ENCODE measurements at regions not wholly inside any gene's neighbourhood (a gene's known extent, or its start where the extent isn't known, plus 50 kb on each side); places are given as distances from the start of the nearest gene placed in this dataset.
"Not testable (repeated sequence)": the region's sequence is repeated elsewhere in the genome, so short reads cannot be mapped to it uniquely, and the experiment has no call there.

GRCh38 chr17:30731210-30732132, 93.0 kb downstream of the CRLF3 start:
- peak; percentile 25 to 79 for DNase-seq (ENCODE audit: low read depth in 2 of 2)

GRCh38 chr17:30730837-30731209, 93.7 kb downstream of the CRLF3 start:
- DNase-seq (ENCODE audit: low read depth in 2 of 2), result not testable (repeated sequence)

- DNase-seq (ENCODE audit: low read depth in 2 of 2), result not testable (repeated sequence)
Measured at GRCh38 chr17:30730171-30730836, 94.2 kb downstream of the CRLF3 start.

- DNase-seq (ENCODE audit: low read depth in 2 of 2), result not testable (repeated sequence)
Measured at GRCh38 chr17:30729471-30730170, 94.9 kb downstream of the CRLF3 start.

- not testable (repeated sequence) for DNase-seq (ENCODE audit: low read depth in 2 of 2)
Measured at GRCh38 chr17:30727517-30727916, 97.0 kb downstream of the CRLF3 start.

GRCh38 chr17:30726734-30727133, 97.8 kb downstream of the CRLF3 start:
- DNase-seq (ENCODE audit: low read depth in 2 of 2), result not testable (repeated sequence)

GRCh38 chr17:30726310-30726709, 98.2 kb downstream of the CRLF3 start:
- DNase-seq (ENCODE audit: low read depth in 2 of 2), result not testable (repeated sequence)

- not testable (repeated sequence) for DNase-seq (ENCODE audit: low read depth in 2 of 2)
Measured at GRCh38 chr17:30724034-30724650, 100.3 kb downstream of the CRLF3 start.

GRCh38 chr17:30722114-30722780, 102.2 kb downstream of the CRLF3 start:
- DNase-seq (ENCODE audit: low read depth in 2 of 2), result not testable (repeated sequence)

GRCh38 chr17:30720971-30721370, 103.5 kb downstream of the CRLF3 start:
- not testable (repeated sequence) for DNase-seq (ENCODE audit: low read depth in 2 of 2)

GRCh38 chr17:30720013-30720471, 104.5 kb downstream of the CRLF3 start:
- DNase-seq (ENCODE audit: low read depth in 2 of 2), result no peak

- DNase-seq (ENCODE audit: low read depth in 2 of 2), result peak; percentile 33 to 68
Measured at GRCh38 chr17:30719131-30719973, 105.1 kb downstream of the CRLF3 start.

- not testable (repeated sequence) for DNase-seq (ENCODE audit: low read depth in 2 of 2)
Measured at GRCh38 chr17:30718691-30719090, 105.8 kb downstream of the CRLF3 start.

GRCh38 chr17:30718099-30718447, 106.4 kb downstream of the CRLF3 start:
- DNase-seq (ENCODE audit: low read depth in 2 of 2), result not testable (repeated sequence)

- DNase-seq (ENCODE audit: low read depth in 2 of 2), result no peak
Measured at GRCh38 chr17:30717291-30718098, 107.0 kb downstream of the CRLF3 start.

GRCh38 chr17:30716461-30717290, 107.8 kb downstream of the CRLF3 start:
- DNase-seq (ENCODE audit: low read depth in 2 of 2), result peak in 1 of 2 donors; percentile 11

- DNase-seq (ENCODE audit: low read depth in 2 of 2), result peak in 1 of 2 donors; percentile 52
Measured at GRCh38 chr17:30714825-30715622, 109.5 kb downstream of the CRLF3 start.
